Naive thymus-derived CD4-positive, alpha-beta T cell (primary cell): ENCODE measurements at regions not wholly inside any gene's neighbourhood (a gene's known extent, or its start where the extent isn't known, plus 50 kb on each side); places are given as distances from the start of the nearest gene placed in this dataset.

Experiments
- ATAC-seq: fragments of 150-1000 bp; cut with Tn5 transposase; 2 replicates; pipeline ENCODE4 v1.10.0; 2021; ENCODE audit warnings: mild to moderate bottlenecking, moderate library complexity
- CTCF ChIA-PET: fragments of 350-600 bp; sonication (Branson Sonifier 250); formaldehyde crosslinking; loops from one replicate; lab custom pipeline; 2021; ENCODE audit warnings: antibody characterized with exemption; lab: Charles Lee
- POLR2A ChIA-PET: fragments of 350-600 bp; sonication (Branson Sonifier 250); formaldehyde crosslinking; loops from one replicate; lab custom pipeline; 2021; ENCODE audit warnings: antibody characterized with exemption, inconsistent platforms; lab: Charles Lee
- DNase-seq, 9 donors: peaks; one replicate each; pipeline versions ENCODE4 v3.0.0 to v3.0.0-alpha.2; 2020 to 2022; ENCODE audit warnings: mixed read lengths in 1 of 9
- H3K27ac ChIP-seq: one replicate; pipeline ENCODE4 v1.7.0; 2013; ENCODE audit warnings: mild to moderate bottlenecking, low read depth, low read length, moderate library complexity
- H3K27me3 ChIP-seq, 2 donors: one replicate each; pipeline ENCODE4 v1.7.0; 2013; ENCODE audit warnings: low read length in 2 of 2, mild to moderate bottlenecking in 2 of 2, moderate library complexity in 2 of 2; ENCODE audit not compliant: control insufficient read depth in 2 of 2, insufficient read depth in 2 of 2
- H3K36me3 ChIP-seq, 3 experiments: 1 replicate in 2 of 3; 2 replicates in 1 of 3; pipeline ENCODE4 v1.7.0; 2013; ENCODE audit warnings: low read length in 3 of 3, mild to moderate bottlenecking in 3 of 3, moderate library complexity in 1 of 3; ENCODE audit not compliant: insufficient read depth in 3 of 3, control insufficient read depth in 2 of 3
- H3K4me1 ChIP-seq, 2 donors: one replicate each; pipeline ENCODE4 v1.7.0; 2013; ENCODE audit warnings: low read length in 2 of 2, mild to moderate bottlenecking in 2 of 2, moderate library complexity in 1 of 2; ENCODE audit not compliant: control insufficient read depth in 2 of 2, insufficient read depth in 2 of 2
- H3K4me3 ChIP-seq: 2 replicates; pipeline ENCODE4 v1.7.0; 2013; ENCODE audit warnings: mild to moderate bottlenecking, low read length
- H3K9me3 ChIP-seq, 3 experiments: 1 replicate in 2 of 3; 2 replicates in 1 of 3; pipeline ENCODE4 v1.7.0; 2013; ENCODE audit warnings: low read length in 3 of 3; ENCODE audit not compliant: control insufficient read depth in 2 of 3
- H3K27ac Mint-ChIP-seq, 9 donors: one replicate each; pipeline ENCODE4 v1.8.0; 2020 to 2022; ENCODE audit warnings: mixed read lengths in 9 of 9, mild to moderate bottlenecking in 8 of 9, moderate library complexity in 5 of 9, inconsistent platforms in 2 of 9
- H3K27me3 Mint-ChIP-seq, 5 donors: one replicate each; pipeline ENCODE4 v1.8.0; 2021 to 2022; ENCODE audit warnings: mixed read lengths in 5 of 5, mild to moderate bottlenecking in 1 of 5
- H3K36me3 Mint-ChIP-seq, 5 donors: one replicate each; pipeline ENCODE4 v1.8.0; 2020 to 2022; ENCODE audit warnings: mixed read lengths in 5 of 5, mild to moderate bottlenecking in 3 of 5, inconsistent platforms in 1 of 5
- H3K4me1 Mint-ChIP-seq, 7 donors: one replicate each; pipeline ENCODE4 v1.8.0; 2020 to 2022; ENCODE audit warnings: mixed read lengths in 7 of 7, mild to moderate bottlenecking in 3 of 7, inconsistent platforms in 1 of 7
- H3K4me3 Mint-ChIP-seq, 10 donors: one replicate each; pipeline ENCODE4 v1.8.0; 2020 to 2022; ENCODE audit warnings: mild to moderate bottlenecking in 10 of 10, mixed read lengths in 10 of 10, moderate library complexity in 6 of 10, inconsistent platforms in 2 of 10
- H3K9me3 Mint-ChIP-seq, 11 donors: one replicate each; pipeline ENCODE4 v1.8.0; 2020 to 2022; ENCODE audit warnings: mixed read lengths in 11 of 11, mild to moderate bottlenecking in 4 of 11, inconsistent platforms in 1 of 11, moderate library complexity in 1 of 11
- intact Hi-C, 2 donors: fragments of 100-400 bp; cut with micrococcal nuclease; formaldehyde crosslinking; loops; one replicate each; pipeline ENCODE4 v1.15.1; 2023

- H3K4me1 Mint-ChIP-seq, result no peaks in the 10 kb centered on the region
- ChIA-PET CTCF (no interaction called here), POLR2A (no interaction called here)
- Histone ChIP-seq H3K27ac (no peak overlapping the region), H3K36me3 (no peaks in the 10 kb centered on the region), H3K4me3 (no peak overlapping the region), H3K9me3 (no peaks in the 10 kb centered on the region), H3K4me1 (no peaks in the 10 kb centered on the region), H3K27me3 (no peaks in the 10 kb centered on the region)
- peaks cover 0 to 3% (median 0%) of the 10 kb centered on the region in 5 donors for H3K36me3 Mint-ChIP-seq
- intact Hi-C loops, result no loop called here
- H3K9me3 Mint-ChIP-seq, result peaks cover 3 to 12% (median 5%) of the 10 kb centered on the region in 11 donors
- DNase-seq, result no peak
- no peak overlapping the region for H3K4me3 Mint-ChIP-seq
- H3K27ac Mint-ChIP-seq, result no peak overlapping the region
- H3K27me3 Mint-ChIP-seq, result peaks cover 0 to 5% (median 0%) of the 10 kb centered on the region in 5 donors
- no peak for ATAC-seq
These were observed 85.3 kb upstream of the ADAMTS9 start for GRCh38 chr3:64773137-64773536.

GRCh38 chr3:64766440-64766839, 78.6 kb upstream of the ADAMTS9 start:
- no peaks in the 10 kb centered on the region for H3K27me3 ChIP-seq
- H3K4me3 ChIP-seq, result no peak overlapping the region
- DNase-seq, result no peak
- CTCF ChIA-PET, result no interaction called here
- Mint-ChIP-seq H3K36me3 (no peaks in the 10 kb centered on the region), H3K27ac (no peak overlapping the region), H3K9me3 (peaks cover 0 to 6% (median 2%) of the 10 kb centered on the region in 11 donors), H3K27me3 (no peaks in the 10 kb centered on the region), H3K4me3 (no peak overlapping the region), H3K4me1 (no peaks in the 10 kb centered on the region)
- no peak overlapping the region for H3K27ac ChIP-seq
- no peak for ATAC-seq
- POLR2A ChIA-PET, result no interaction called here
- H3K4me1 ChIP-seq, result no peaks in the 10 kb centered on the region
- H3K9me3 ChIP-seq, result no peaks in the 10 kb centered on the region
- intact Hi-C loops, result no loop called here
- no peaks in the 10 kb centered on the region for H3K36me3 ChIP-seq

GRCh38 chr3:64765947-64766346, 78.1 kb upstream of the ADAMTS9 start:
- ATAC-seq (no peak), DNase-seq (no peak)
- Mint-ChIP-seq H3K36me3 (no peaks in the 10 kb centered on the region), H3K4me3 (no peak overlapping the region), H3K4me1 (no peaks in the 10 kb centered on the region), H3K27ac (no peak overlapping the region), H3K9me3 (peaks cover 0 to 6% (median 2%) of the 10 kb centered on the region in 11 donors), H3K27me3 (no peaks in the 10 kb centered on the region)
- intact Hi-C loops, result no loop called here
- Histone ChIP-seq H3K4me3 (no peak overlapping the region), H3K27ac (no peak overlapping the region), H3K9me3 (no peaks in the 10 kb centered on the region), H3K4me1 (no peaks in the 10 kb centered on the region), H3K36me3 (no peaks in the 10 kb centered on the region), H3K27me3 (no peaks in the 10 kb centered on the region)
- ChIA-PET CTCF (no interaction called here), POLR2A (no interaction called here)

- Histone ChIP-seq H3K36me3 (no peaks in the 10 kb centered on the region), H3K27me3 (no peaks in the 10 kb centered on the region), H3K9me3 (no peaks in the 10 kb centered on the region), H3K4me1 (no peaks in the 10 kb centered on the region), H3K27ac (no peak overlapping the region), H3K4me3 (no peak overlapping the region)
- ChIA-PET CTCF (no interaction called here), POLR2A (no interaction called here)
- Mint-ChIP-seq H3K4me1 (no peaks in the 10 kb centered on the region), H3K27ac (no peak overlapping the region), H3K36me3 (no peaks in the 10 kb centered on the region), H3K4me3 (no peak overlapping the region), H3K9me3 (peaks cover 0 to 6% (median 2%) of the 10 kb centered on the region in 11 donors), H3K27me3 (no peaks in the 10 kb centered on the region)
- intact Hi-C loops, result no loop called here
- ATAC-seq (no peak), DNase-seq (no peak)
These were observed 76.7 kb upstream of the ADAMTS9 start for GRCh38 chr3:64764386-64764929.

GRCh38 chr3:64763980-64764379, 76.2 kb upstream of the ADAMTS9 start:
- Mint-ChIP-seq H3K27ac (no peak overlapping the region), H3K9me3 (peaks cover 0 to 6% (median 3%) of the 10 kb centered on the region in 11 donors), H3K36me3 (no peaks in the 10 kb centered on the region), H3K4me1 (no peaks in the 10 kb centered on the region), H3K4me3 (no peak overlapping the region), H3K27me3 (no peaks in the 10 kb centered on the region)
- no peaks in the 10 kb centered on the region for H3K27me3 ChIP-seq
- H3K27ac ChIP-seq, result no peak overlapping the region
- DNase-seq (no peak), ATAC-seq (no peak)
- H3K36me3 ChIP-seq, result no peaks in the 10 kb centered on the region
- CTCF ChIA-PET, result no interaction called here
- POLR2A ChIA-PET, result no interaction called here
- intact Hi-C loops, result no loop called here
- no peaks in the 10 kb centered on the region for H3K4me1 ChIP-seq
- no peak overlapping the region for H3K4me3 ChIP-seq
- no peaks in the 10 kb centered on the region for H3K9me3 ChIP-seq

GRCh38 chr3:64761729-64762128, 73.9 kb upstream of the ADAMTS9 start:
- H3K4me3 Mint-ChIP-seq, result no peak overlapping the region
- CTCF ChIA-PET, result no interaction called here
- H3K27me3 Mint-ChIP-seq, result peaks cover 0 to 2% (median 0%) of the 10 kb centered on the region in 5 donors
- intact Hi-C loops, result no loop called here
- H3K36me3 Mint-ChIP-seq, result no peaks in the 10 kb centered on the region
- Histone ChIP-seq H3K4me3 (no peak overlapping the region), H3K27ac (no peak overlapping the region), H3K36me3 (no peaks in the 10 kb centered on the region), H3K4me1 (no peaks in the 10 kb centered on the region), H3K9me3 (no peaks in the 10 kb centered on the region), H3K27me3 (no peaks in the 10 kb centered on the region)
- no peaks in the 10 kb centered on the region for H3K4me1 Mint-ChIP-seq
- POLR2A ChIA-PET, result no interaction called here
- DNase-seq, result no peak
- peaks cover 0 to 6% (median 3%) of the 10 kb centered on the region in 11 donors for H3K9me3 Mint-ChIP-seq
- no peak overlapping the region for H3K27ac Mint-ChIP-seq
- ATAC-seq, result no peak

- H3K27me3 Mint-ChIP-seq, result peaks cover 0 to 2% (median 0%) of the 10 kb centered on the region in 5 donors
- no peaks in the 10 kb centered on the region for H3K27me3 ChIP-seq
- H3K9me3 ChIP-seq, result no peaks in the 10 kb centered on the region
- H3K36me3 ChIP-seq, result no peaks in the 10 kb centered on the region
- DNase-seq (no peak), ATAC-seq (no peak)
- H3K4me3 Mint-ChIP-seq, result no peak overlapping the region
- no peak overlapping the region for H3K4me3 ChIP-seq
- CTCF ChIA-PET, result no interaction called here
- H3K4me1 ChIP-seq, result no peaks in the 10 kb centered on the region
- no peaks in the 10 kb centered on the region for H3K4me1 Mint-ChIP-seq
- H3K9me3 Mint-ChIP-seq, result peaks cover 0 to 6% (median 2%) of the 10 kb centered on the region in 11 donors
- H3K36me3 Mint-ChIP-seq, result no peaks in the 10 kb centered on the region
- POLR2A ChIA-PET, result no interaction called here
- H3K27ac ChIP-seq, result no peak overlapping the region
- no peak overlapping the region for H3K27ac Mint-ChIP-seq
- intact Hi-C loops, result no loop called here
These were observed 72.5 kb upstream of the ADAMTS9 start for GRCh38 chr3:64760258-64760657.
